KMS-11 (cell line): ENCODE measurements at regions not wholly inside any gene's neighbourhood (a gene's known extent, or its start where the extent isn't known, plus 50 kb on each side); places are given as distances from the start of the nearest gene placed in this dataset.
"Not testable (repeated sequence)": the region's sequence is repeated elsewhere in the genome, so short reads cannot be mapped to it uniquely, and the experiment has no call there.

Experiments used
- H2AFZ ChIP-seq: fragments of 200-600 bp; sonication (generic); 2 replicates; pipeline ENCODE4 v1.6.1; 2016; ENCODE audit warnings: antibody characterized with exemption, mixed run types, low read depth
- H3K27ac ChIP-seq: fragments of 200-600 bp; sonication (generic); 2 replicates; pipeline ENCODE4 v1.6.1; 2016; ENCODE audit warnings: mild to moderate bottlenecking, mixed run types
- H3K27me3 ChIP-seq: fragments of 200-600 bp; sonication (generic); 2 replicates; pipeline ENCODE4 v1.6.1; 2017; ENCODE audit warnings: mild to moderate bottlenecking, low read depth, mixed run types, moderate library complexity; ENCODE audit not compliant: insufficient read depth
- H3K36me3 ChIP-seq: fragments of 200-600 bp; sonication (generic); 2 replicates; pipeline ENCODE4 v1.6.1; 2017; ENCODE audit warnings: mild to moderate bottlenecking, mixed run types; ENCODE audit not compliant: insufficient read depth
- H3K4me1 ChIP-seq: fragments of 200-600 bp; sonication (generic); 2 replicates; pipeline ENCODE4 v1.6.1; 2016; ENCODE audit warnings: mild to moderate bottlenecking, low read depth, mixed run types; ENCODE audit not compliant: poor library complexity, severe bottlenecking
- H3K4me2 ChIP-seq: fragments of 200-600 bp; sonication (generic); 2 replicates; pipeline ENCODE4 v1.7.0; 2016; ENCODE audit warnings: mild to moderate bottlenecking, mixed run types
- H3K4me3 ChIP-seq: fragments of 200-600 bp; sonication (generic); IDR thresholded peaks from 2 replicates; pipeline ENCODE4 v1.6.1; 2017; ENCODE audit warnings: low read depth, low read length, mixed read lengths; ENCODE audit not compliant: insufficient read depth
- H3K79me2 ChIP-seq: fragments of 200-600 bp; sonication (generic); 2 replicates; pipeline ENCODE4 v1.6.1; 2016; ENCODE audit warnings: low read depth, mixed run types; ENCODE audit not compliant: insufficient read depth
- H3K9ac ChIP-seq: fragments of 200-600 bp; sonication (generic); 2 replicates; pipeline ENCODE4 v1.6.1; 2016; ENCODE audit warnings: mild to moderate bottlenecking, mixed run types
- H4K20me1 ChIP-seq: fragments of 200-600 bp; sonication (generic); 2 replicates; pipeline ENCODE4 v1.6.1; 2016; ENCODE audit warnings: mild to moderate bottlenecking, mixed run types; ENCODE audit not compliant: insufficient read depth
- TF ChIP-seq, protein P1 (sequence below): fragments of 200-600 bp; sonication (generic); conservative IDR thresholded peaks from 2 replicates; pipeline ENCODE4 v1.6.1; 2017; ENCODE audit warnings: low read depth, mild to moderate bottlenecking, antibody characterized with exemption, low read length, moderate library complexity, mixed read lengths

GRCh38 chr1:221549815-221550214 lies 192.1 kb downstream of the DUSP10 start:
- H2AFZ ChIP-seq = no peak overlapping the region
- no peaks in the 10 kb centered on the region for H3K27me3 ChIP-seq
- H3K27ac ChIP-seq = no peak overlapping the region
- H3K9ac ChIP-seq = no peak overlapping the region
- H4K20me1 ChIP-seq = no peaks in the 10 kb centered on the region
- no peak overlapping the region for H3K4me3 ChIP-seq
- no peaks in the 10 kb centered on the region for H3K36me3 ChIP-seq
- no peak overlapping the region for H3K4me2 ChIP-seq
- TF ChIP-seq, protein P1, sequence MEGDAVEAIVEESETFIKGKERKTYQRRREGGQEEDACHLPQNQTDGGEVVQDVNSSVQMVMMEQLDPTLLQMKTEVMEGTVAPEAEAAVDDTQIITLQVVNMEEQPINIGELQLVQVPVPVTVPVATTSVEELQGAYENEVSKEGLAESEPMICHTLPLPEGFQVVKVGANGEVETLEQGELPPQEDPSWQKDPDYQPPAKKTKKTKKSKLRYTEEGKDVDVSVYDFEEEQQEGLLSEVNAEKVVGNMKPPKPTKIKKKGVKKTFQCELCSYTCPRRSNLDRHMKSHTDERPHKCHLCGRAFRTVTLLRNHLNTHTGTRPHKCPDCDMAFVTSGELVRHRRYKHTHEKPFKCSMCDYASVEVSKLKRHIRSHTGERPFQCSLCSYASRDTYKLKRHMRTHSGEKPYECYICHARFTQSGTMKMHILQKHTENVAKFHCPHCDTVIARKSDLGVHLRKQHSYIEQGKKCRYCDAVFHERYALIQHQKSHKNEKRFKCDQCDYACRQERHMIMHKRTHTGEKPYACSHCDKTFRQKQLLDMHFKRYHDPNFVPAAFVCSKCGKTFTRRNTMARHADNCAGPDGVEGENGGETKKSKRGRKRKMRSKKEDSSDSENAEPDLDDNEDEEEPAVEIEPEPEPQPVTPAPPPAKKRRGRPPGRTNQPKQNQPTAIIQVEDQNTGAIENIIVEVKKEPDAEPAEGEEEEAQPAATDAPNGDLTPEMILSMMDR = no peak
- no peaks in the 10 kb centered on the region for H3K4me1 ChIP-seq
- H3K79me2 ChIP-seq = no peaks in the 10 kb centered on the region

GRCh38 chr1:221552792-221553191 lies 189.1 kb downstream of the DUSP10 start:
- H3K27me3 ChIP-seq, H3K4me2 ChIP-seq, H3K36me3 ChIP-seq, H4K20me1 ChIP-seq, H3K9ac ChIP-seq, H3K4me3 ChIP-seq, H3K27ac ChIP-seq, H3K79me2 ChIP-seq, H3K4me1 ChIP-seq, H2AFZ ChIP-seq: not testable (repeated sequence)

DNA sequence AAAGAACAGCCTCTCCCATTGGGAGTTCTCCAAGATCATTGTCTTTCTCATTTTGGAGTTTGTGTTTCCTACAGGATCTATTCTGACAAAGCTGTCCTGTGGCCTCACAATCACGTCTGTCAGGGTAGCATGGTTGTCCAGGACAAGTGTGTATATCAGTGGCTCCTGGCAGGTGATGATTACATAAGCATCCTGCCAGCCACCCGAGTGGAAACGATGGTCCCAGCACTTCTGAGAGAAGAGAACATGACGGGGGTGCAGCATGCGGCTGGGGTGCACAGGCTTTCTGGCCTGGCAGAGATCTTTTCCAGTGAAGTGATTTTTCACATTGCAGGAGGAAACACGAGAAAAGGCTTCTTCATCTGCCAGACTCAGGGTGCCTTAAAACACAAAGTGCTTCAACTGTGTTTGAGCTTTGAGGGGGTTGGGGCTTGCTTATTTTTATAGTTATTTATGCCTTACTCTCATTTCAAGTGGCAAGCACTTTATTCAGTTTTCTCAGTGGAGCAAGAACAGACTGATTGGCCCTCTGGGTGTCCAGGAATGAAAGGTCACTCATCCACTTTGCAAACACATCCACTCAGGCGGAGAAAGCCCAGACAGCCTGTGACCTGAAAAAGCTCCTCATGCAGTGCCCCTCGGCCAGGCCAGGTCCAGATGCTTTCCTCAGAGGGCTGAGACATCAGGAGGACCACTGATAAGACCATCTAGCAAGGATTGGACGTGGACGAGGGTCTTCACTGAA lies 186.0 kb downstream of the DUSP10 start:
- Histone ChIP-seq H3K4me1 (no peaks in the 10 kb centered on the region), H2AFZ (no peak overlapping the region), H3K4me3 (no peak overlapping the region), H3K79me2 (no peaks in the 10 kb centered on the region), H3K36me3 (no peaks in the 10 kb centered on the region), H4K20me1 (no peaks in the 10 kb centered on the region), H3K4me2 (no peak overlapping the region), H3K27me3 (no peaks in the 10 kb centered on the region), H3K27ac (no peak overlapping the region), H3K9ac (no peak overlapping the region)
- TF ChIP-seq, protein P1 = no peak

DNA sequence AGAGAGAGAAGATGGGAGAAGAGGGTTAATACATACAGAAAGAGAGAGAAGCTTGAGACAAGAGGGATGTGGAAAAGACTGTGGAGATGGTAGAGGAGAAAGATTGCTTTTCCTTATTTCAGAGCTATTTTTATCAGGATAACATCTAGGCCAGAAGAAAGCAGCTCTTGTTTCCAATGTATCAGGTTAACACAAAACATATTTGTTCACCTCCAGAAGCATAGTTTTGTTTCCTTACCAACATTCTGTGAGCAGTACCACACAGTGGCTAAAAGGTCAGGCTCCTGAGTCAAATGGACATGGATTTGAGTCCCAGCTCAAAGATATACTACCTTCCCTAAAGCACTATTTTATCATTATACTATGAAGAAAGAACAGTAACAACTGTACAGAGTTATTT lies 185.5 kb downstream of the DUSP10 start:
- TF ChIP-seq, protein P1 = no peak
- no peaks in the 10 kb centered on the region for H3K36me3 ChIP-seq

GRCh38 chr1:221557013-221557412 lies 184.9 kb downstream of the DUSP10 start:
- no peaks in the 10 kb centered on the region for H3K4me1 ChIP-seq
- no peak overlapping the region for H3K9ac ChIP-seq
- H3K4me3 ChIP-seq = no peak overlapping the region
- H3K27ac ChIP-seq = no peak overlapping the region
- H3K4me2 ChIP-seq = no peak overlapping the region
- no peaks in the 10 kb centered on the region for H4K20me1 ChIP-seq
- H2AFZ ChIP-seq = no peak overlapping the region
- H3K79me2 ChIP-seq = no peaks in the 10 kb centered on the region
- H3K36me3 ChIP-seq = no peaks in the 10 kb centered on the region
- H3K27me3 ChIP-seq = no peaks in the 10 kb centered on the region
- TF ChIP-seq, protein P1 = no peak

More for the DNA sequence above, 185.5 kb downstream of the DUSP10 start:
- H3K79me2 ChIP-seq = no peaks in the 10 kb centered on the region
- H3K4me2 ChIP-seq = no peak overlapping the region
- no peak overlapping the region for H3K27ac ChIP-seq
- no peaks in the 10 kb centered on the region for H4K20me1 ChIP-seq
- no peak overlapping the region for H3K4me3 ChIP-seq
- H3K27me3 ChIP-seq = no peaks in the 10 kb centered on the region
- H3K9ac ChIP-seq = no peak overlapping the region
- H3K4me1 ChIP-seq = no peaks in the 10 kb centered on the region
- no peak overlapping the region for H2AFZ ChIP-seq
